Neuronal stem cell (in vitro differentiated cells): ENCODE measurements at regions not wholly inside any gene's neighbourhood (a gene's known extent, or its start where the extent isn't known, plus 50 kb on each side); places are given as distances from the start of the nearest gene placed in this dataset.
A peak's percentile ranks its signal among the peaks of the same experiment; 100 is the strongest.

Experiments
- DNase-seq: peaks from one replicate; pipeline ENCODE4 v3.0.0-alpha.2; 2013; ENCODE audit warnings: low spot score
- H2AFZ ChIP-seq: one replicate; pipeline ENCODE4 v1.6.1; 2013; ENCODE audit warnings: mild to moderate bottlenecking, low read length, inconsistent platforms
- H2AK5ac ChIP-seq: 2 replicates; pipeline ENCODE4 v1.6.1; 2013; ENCODE audit warnings: low read depth, mild to moderate bottlenecking, inconsistent platforms, low read length, moderate library complexity, mixed read lengths
- H2BK120ac ChIP-seq: 2 replicates; pipeline ENCODE4 v1.6.1; 2013; ENCODE audit warnings: low read depth, mild to moderate bottlenecking, inconsistent platforms, low read length, moderate library complexity, mixed read lengths
- H2BK12ac ChIP-seq: one replicate; pipeline ENCODE4 v1.6.1; 2013; ENCODE audit warnings: low read length, inconsistent platforms
- H2BK15ac ChIP-seq: 2 replicates; pipeline ENCODE4 v1.6.1; 2013; ENCODE audit warnings: mild to moderate bottlenecking, low read length, inconsistent platforms, mixed read lengths
- H2BK5ac ChIP-seq: one replicate; pipeline ENCODE4 v1.6.1; 2013; ENCODE audit warnings: inconsistent platforms, mild to moderate bottlenecking, low read length, moderate library complexity
- H3K14ac ChIP-seq: one replicate; pipeline ENCODE4 v1.6.1; 2013; ENCODE audit warnings: low read length, inconsistent platforms
- H3K18ac ChIP-seq: 2 replicates; pipeline ENCODE4 v1.6.1; 2013; ENCODE audit warnings: low read length, inconsistent platforms
- H3K23ac ChIP-seq: 2 replicates; pipeline ENCODE4 v1.6.1; 2013; ENCODE audit warnings: low read depth, mild to moderate bottlenecking, mixed read lengths, low read length, inconsistent platforms; ENCODE audit not compliant: poor library complexity
- H3K27ac ChIP-seq: replicated peaks from 3 replicates; pipeline ENCODE4 v1.5.1; 2013; ENCODE audit warnings: low read length, inconsistent platforms
- H3K27me3 ChIP-seq, 3 experiments: 2 replicates each; pipeline ENCODE4 v1.6.1; 2013; ENCODE audit warnings: low read length in 3 of 3, mild to moderate bottlenecking in 2 of 3, inconsistent platforms in 1 of 3, low read depth in 1 of 3, mixed read lengths in 1 of 3, moderate library complexity in 1 of 3; ENCODE audit not compliant: control insufficient read depth in 3 of 3, insufficient read depth in 3 of 3
- H3K36me3 ChIP-seq, 2 donors: replicated peaks in 1 of 2; 2 replicates each; pipeline ENCODE4 v1.6.1; 2013; ENCODE audit warnings: low read length in 2 of 2; ENCODE audit not compliant: control insufficient read depth in 2 of 2, insufficient read depth in 2 of 2
- H3K4ac ChIP-seq: 2 replicates; pipeline ENCODE4 v1.6.1; 2013; ENCODE audit warnings: inconsistent platforms, mild to moderate bottlenecking, low read length, moderate library complexity
- H3K4me1 ChIP-seq, 2 donors: 1 replicate in 1 of 2; 2 replicates in 1 of 2; pipeline ENCODE4 v1.6.1; 2013; ENCODE audit warnings: low read length in 2 of 2, low read depth in 1 of 2; ENCODE audit not compliant: control insufficient read depth in 2 of 2, insufficient read depth in 1 of 2
- H3K4me2 ChIP-seq: one replicate; pipeline ENCODE4 v1.6.1; 2013; ENCODE audit warnings: mild to moderate bottlenecking, low read length, inconsistent platforms; ENCODE audit not compliant: insufficient read depth, poor library complexity, severe bottlenecking
- H3K4me3 ChIP-seq, 2 donors: 2 replicates each; pipeline ENCODE4 v1.5.1; 2013; ENCODE audit warnings: low read length in 2 of 2, mild to moderate bottlenecking in 2 of 2, inconsistent platforms in 1 of 2, moderate library complexity in 1 of 2
- H3K79me1 ChIP-seq: one replicate; pipeline ENCODE4 v1.6.1; 2013; ENCODE audit warnings: low read depth, mild to moderate bottlenecking, inconsistent platforms, low read length, moderate library complexity
- H3K9ac ChIP-seq: one replicate; pipeline ENCODE4 v1.6.1; 2013; ENCODE audit warnings: mild to moderate bottlenecking, low read depth, low read length, inconsistent platforms; ENCODE audit not compliant: poor library complexity
- H3K9me3 ChIP-seq, 2 donors: replicated peaks in 1 of 2; 2 replicates each; pipeline versions ENCODE3 to v1.6.1; 2013; ENCODE audit warnings: low read length in 2 of 2, mild to moderate bottlenecking in 2 of 2, inconsistent platforms in 1 of 2, low read depth in 1 of 2, mixed read lengths in 1 of 2, moderate library complexity in 1 of 2; ENCODE audit not compliant: control insufficient read depth in 2 of 2, insufficient read depth in 1 of 2
- H4K8ac ChIP-seq: one replicate; pipeline ENCODE4 v1.6.1; 2013; ENCODE audit warnings: low read depth, mild to moderate bottlenecking, inconsistent platforms, low read length, moderate library complexity
- H4K91ac ChIP-seq: one replicate; pipeline ENCODE4 v1.6.1; 2013; ENCODE audit warnings: low read length, low read depth, mild to moderate bottlenecking, inconsistent platforms; ENCODE audit not compliant: poor library complexity
- WGBS, 2 donors: extraction: QIAGEN DNeasy Blood & Tissue Kit; methylation state at CpG; one replicate each; pipeline ENCODE4 v1.1.7; 2013; ENCODE audit warnings: missing lambda C conversion rate in 2 of 2, mixed read lengths in 1 of 2; ENCODE audit not compliant: insufficient read length in 2 of 2, insufficient replicate concordance in 1 of 2; ENCODE audit errors: extremely low coverage in 2 of 2; 5-methylcytosine and 5-hydroxymethylcytosine counted together

GRCh38 chr13:74336546-74336945 is 202.3 kb upstream of the KLF12 start:
- no peak overlapping the region for H3K4me3 ChIP-seq
- no peak overlapping the region for H2BK12ac ChIP-seq
- H2BK15ac ChIP-seq = no peak overlapping the region
- no peak overlapping the region for H3K4me2 ChIP-seq
- H3K79me1 ChIP-seq = no peaks in the 10 kb centered on the region
- no peak overlapping the region for H4K91ac ChIP-seq
- no peak overlapping the region for H3K27ac ChIP-seq
- no peak overlapping the region for H4K8ac ChIP-seq
- H3K36me3 ChIP-seq = no peaks in the 10 kb centered on the region
- WGBS, 2 donors = no CpG with 5 or more reads among the region's 1 CpG
- H3K27me3 ChIP-seq = no peaks in the 10 kb centered on the region
- no peak overlapping the region for H3K4ac ChIP-seq
- H3K23ac ChIP-seq = no peak overlapping the region
- no peak overlapping the region for H2AK5ac ChIP-seq
- peaks cover 0 to 11% of the 10 kb centered on the region in 2 donors for H3K9me3 ChIP-seq
- H2BK120ac ChIP-seq = no peak overlapping the region
- H2BK5ac ChIP-seq = no peak overlapping the region
- no peak overlapping the region for H3K18ac ChIP-seq
- no peak overlapping the region for H3K14ac ChIP-seq
- H3K9ac ChIP-seq = no peak overlapping the region
- H2AFZ ChIP-seq = no peak overlapping the region
- no peaks in the 10 kb centered on the region for H3K4me1 ChIP-seq
- no peak for DNase-seq

- Histone ChIP-seq H3K4me2 (no peak overlapping the region), H3K4ac (no peak overlapping the region), H3K18ac (no peak overlapping the region), H3K4me1 (no peaks in the 10 kb centered on the region), H3K14ac (no peak overlapping the region), H3K9ac (no peak overlapping the region), H3K9me3 (peaks cover 0 to 8% of the 10 kb centered on the region in 2 donors), H3K27ac (no peak overlapping the region), H3K79me1 (no peaks in the 10 kb centered on the region), H2BK15ac (no peak overlapping the region), H4K8ac (no peak overlapping the region), H4K91ac (no peak overlapping the region), H3K4me3 (no peak overlapping the region), H2BK5ac (no peak overlapping the region), H3K23ac (no peak overlapping the region), H2BK120ac (no peak overlapping the region), H3K36me3 (no peaks in the 10 kb centered on the region), H2AFZ (no peak overlapping the region), H2AK5ac (no peak overlapping the region), H3K27me3 (no peaks in the 10 kb centered on the region), H2BK12ac (no peak overlapping the region)
- no peak for DNase-seq
- no CpG with 5 or more reads among the region's 2 CpGs for WGBS, 2 donors
Observed at GRCh38 chr13:74335370-74335769, 201.2 kb upstream of the KLF12 start.

- H3K4me3 ChIP-seq = no peak overlapping the region
- H3K79me1 ChIP-seq = no peaks in the 10 kb centered on the region
- H2BK12ac ChIP-seq = no peak overlapping the region
- H3K9ac ChIP-seq = no peak overlapping the region
- no peaks in the 10 kb centered on the region for H3K36me3 ChIP-seq
- H3K4me1 ChIP-seq = no peaks in the 10 kb centered on the region
- no peak overlapping the region for H3K27ac ChIP-seq
- H4K8ac ChIP-seq = no peak overlapping the region
- H2BK5ac ChIP-seq = no peak overlapping the region
- no peak overlapping the region for H2AFZ ChIP-seq
- H3K4me2 ChIP-seq = no peak overlapping the region
- no peak for DNase-seq
- no peaks in the 10 kb centered on the region for H3K27me3 ChIP-seq
- no peak overlapping the region for H2BK15ac ChIP-seq
- H2AK5ac ChIP-seq = no peak overlapping the region
- no peak overlapping the region for H3K23ac ChIP-seq
- H3K4ac ChIP-seq = no peak overlapping the region
- no peaks in the 10 kb centered on the region for H3K9me3 ChIP-seq
- H3K18ac ChIP-seq = no peak overlapping the region
- WGBS, 2 donors = no CpG with 5 or more reads among the region's 4 CpGs
- H4K91ac ChIP-seq = no peak overlapping the region
- H3K14ac ChIP-seq = no peak overlapping the region
- H2BK120ac ChIP-seq = no peak overlapping the region
Observed at GRCh38 chr13:74329962-74330361, 195.8 kb upstream of the KLF12 start.

- Histone ChIP-seq H3K9me3 (peaks cover 0 to 7% of the 10 kb centered on the region in 2 donors), H3K4ac (no peak overlapping the region), H2BK15ac (no peak overlapping the region), H3K23ac (no peak overlapping the region), H3K9ac (no peak overlapping the region), H2BK12ac (no peak overlapping the region), H3K18ac (no peak overlapping the region), H3K79me1 (no peaks in the 10 kb centered on the region), H3K27me3 (no peaks in the 10 kb centered on the region), H2BK120ac (no peak overlapping the region), H4K8ac (no peak overlapping the region), H3K14ac (no peak overlapping the region), H3K4me3 (no peak overlapping the region), H3K4me1 (no peaks in the 10 kb centered on the region), H3K4me2 (no peak overlapping the region), H3K27ac (no peak overlapping the region), H3K36me3 (no peaks in the 10 kb centered on the region), H2AK5ac (no peak overlapping the region), H2BK5ac (no peak overlapping the region), H2AFZ (peak overlapping the region; percentile 81), H4K91ac (no peak overlapping the region)
- no peak for DNase-seq
- no CpG with 5 or more reads among the region's 3 CpGs for WGBS, 2 donors
Observed at GRCh38 chr13:74325106-74325505, 190.9 kb upstream of the KLF12 start.
